Brain microvascular endothelial cell (primary cell): ENCODE measurements at regions not wholly inside any gene's neighbourhood (a gene's known extent, or its start where the extent isn't known, plus 50 kb on each side); places are given as distances from the start of the nearest gene placed in this dataset.

ENCODE experiments used
- DNase-seq: peaks from one replicate; pipeline ENCODE4 v3.0.0-alpha.2; 2020
- H3K27ac ChIP-seq: fragments of 250-450 bp; sonication (Bioruptor Pico); 2 replicates; pipeline ENCODE4 v1.5.1; 2020; ENCODE audit warnings: mild to moderate bottlenecking, moderate library complexity
- H3K27me3 ChIP-seq: fragments of 250-450 bp; sonication (Bioruptor Pico); replicated peaks from 2 replicates; pipeline ENCODE4 v1.5.1; 2020; ENCODE audit warnings: mild to moderate bottlenecking
- H3K36me3 ChIP-seq: fragments of 250-450 bp; sonication (Bioruptor Pico); replicated peaks from 2 replicates; pipeline ENCODE4 v1.5.1; 2020; ENCODE audit warnings: mild to moderate bottlenecking
- H3K4me3 ChIP-seq: 2 replicates; pipeline ENCODE4 v1.5.1; 2011; ENCODE audit warnings: low read depth, mild to moderate bottlenecking, control low read depth, low read length, moderate library complexity
- in situ Hi-C: cut with HindIII; loops from 2 replicates; pipeline ENCODE4 v1.10.0; 2017; ENCODE audit warnings: low sequenced_read_pairs, low pct_ligation_motif_present
- TF ChIP-seq, protein P1 (sequence below): IDR thresholded peaks from 2 replicates; pipeline ENCODE4 v1.5.1; 2011; ENCODE audit warnings: low read depth, mild to moderate bottlenecking, moderate library complexity, low read length, control low read depth, inconsistent platforms; ENCODE audit errors: missing control alignments

DNA sequence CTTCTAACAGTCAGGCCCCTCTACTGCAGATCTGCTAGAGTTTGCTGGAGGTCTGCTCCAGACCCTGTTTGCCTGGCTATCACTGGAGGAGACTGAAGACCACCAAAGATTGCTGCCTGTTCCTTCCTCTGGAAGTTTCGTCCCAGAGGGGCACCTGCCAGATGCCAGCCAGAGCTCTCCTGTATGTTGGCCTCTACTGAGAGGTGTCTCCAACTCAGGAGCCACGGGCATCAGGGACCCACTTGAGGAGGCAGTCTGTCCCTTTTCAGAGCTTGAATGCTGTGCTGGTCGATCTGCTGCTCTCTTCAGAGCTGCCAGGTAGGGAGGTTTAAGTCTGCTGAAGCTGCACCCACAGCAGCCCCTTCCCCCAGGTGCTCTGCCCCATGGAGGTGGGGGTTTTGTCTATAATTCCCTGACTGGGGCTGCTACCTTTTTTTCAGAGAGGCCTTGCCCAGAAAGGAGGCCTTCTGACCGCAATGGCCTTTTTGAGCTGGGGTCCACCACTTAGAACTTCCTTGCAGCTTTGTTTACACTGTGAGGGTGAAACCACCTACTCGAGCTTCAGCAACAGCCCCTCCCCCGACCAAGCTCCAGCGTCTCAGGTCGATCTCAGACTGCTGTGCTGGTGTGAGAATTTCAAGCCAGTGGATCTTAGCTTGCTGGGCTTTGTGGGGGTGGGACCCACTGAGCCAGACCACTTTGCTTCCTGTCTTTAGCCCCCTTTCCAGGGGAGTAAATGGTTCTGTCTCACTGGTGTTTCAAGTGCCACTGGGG is 566.0 kb downstream of the NR4A2 start:
- no peak for DNase-seq
- no peaks in the 10 kb centered on the region for H3K36me3 ChIP-seq
- TF ChIP-seq, protein P1, sequence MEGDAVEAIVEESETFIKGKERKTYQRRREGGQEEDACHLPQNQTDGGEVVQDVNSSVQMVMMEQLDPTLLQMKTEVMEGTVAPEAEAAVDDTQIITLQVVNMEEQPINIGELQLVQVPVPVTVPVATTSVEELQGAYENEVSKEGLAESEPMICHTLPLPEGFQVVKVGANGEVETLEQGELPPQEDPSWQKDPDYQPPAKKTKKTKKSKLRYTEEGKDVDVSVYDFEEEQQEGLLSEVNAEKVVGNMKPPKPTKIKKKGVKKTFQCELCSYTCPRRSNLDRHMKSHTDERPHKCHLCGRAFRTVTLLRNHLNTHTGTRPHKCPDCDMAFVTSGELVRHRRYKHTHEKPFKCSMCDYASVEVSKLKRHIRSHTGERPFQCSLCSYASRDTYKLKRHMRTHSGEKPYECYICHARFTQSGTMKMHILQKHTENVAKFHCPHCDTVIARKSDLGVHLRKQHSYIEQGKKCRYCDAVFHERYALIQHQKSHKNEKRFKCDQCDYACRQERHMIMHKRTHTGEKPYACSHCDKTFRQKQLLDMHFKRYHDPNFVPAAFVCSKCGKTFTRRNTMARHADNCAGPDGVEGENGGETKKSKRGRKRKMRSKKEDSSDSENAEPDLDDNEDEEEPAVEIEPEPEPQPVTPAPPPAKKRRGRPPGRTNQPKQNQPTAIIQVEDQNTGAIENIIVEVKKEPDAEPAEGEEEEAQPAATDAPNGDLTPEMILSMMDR: no peak
- H3K27ac ChIP-seq: no peak overlapping the region
- no peaks in the 10 kb centered on the region for H3K27me3 ChIP-seq
- in situ Hi-C loops: no loop called here
- no peak overlapping the region for H3K4me3 ChIP-seq

GRCh38 chr2:155755481-155755880 is 577.0 kb downstream of the NR4A2 start:
- Histone ChIP-seq H3K36me3 (no peaks in the 10 kb centered on the region), H3K4me3 (no peak overlapping the region), H3K27ac (no peak overlapping the region), H3K27me3 (no peaks in the 10 kb centered on the region)
- TF ChIP-seq, protein P1: no peak
- in situ Hi-C loops: no loop called here
- no peak for DNase-seq

- TF ChIP-seq, protein P1: no peak
- in situ Hi-C loops: no loop called here
- H3K27ac ChIP-seq: no peak overlapping the region
- no peak for DNase-seq
- no peaks in the 10 kb centered on the region for H3K36me3 ChIP-seq
- H3K4me3 ChIP-seq: no peak overlapping the region
- H3K27me3 ChIP-seq: no peaks in the 10 kb centered on the region
These were observed 584.4 kb downstream of the NR4A2 start for GRCh38 chr2:155748131-155748530.

GRCh38 chr2:155747531-155747930 is 585.0 kb downstream of the NR4A2 start:
- Histone ChIP-seq H3K4me3 (no peak overlapping the region), H3K27me3 (no peaks in the 10 kb centered on the region), H3K36me3 (no peaks in the 10 kb centered on the region), H3K27ac (no peak overlapping the region)
- in situ Hi-C loops: no loop called here
- TF ChIP-seq, protein P1: no peak
- DNase-seq: no peak

GRCh38 chr2:155733091-155733853 is 599.2 kb downstream of the NR4A2 start:
- in situ Hi-C loops: no loop called here
- no peak for DNase-seq
- H3K27me3 ChIP-seq: no peaks in the 10 kb centered on the region

More at GRCh38 chr2:155733091-155733853, 599.2 kb downstream of the NR4A2 start:
- H3K4me3 ChIP-seq: no peak overlapping the region
- H3K27ac ChIP-seq: no peak overlapping the region
- no peaks in the 10 kb centered on the region for H3K36me3 ChIP-seq
- TF ChIP-seq, protein P1: no peak
